ENCODE measurements at regions not wholly inside any gene's neighbourhood (a gene's known extent, or its start where the extent isn't known, plus 50 kb on each side); places are given as distances from the start of the nearest gene placed in this dataset.

- TF ChIP-seq FEZF1 (tag by site-specific recombination; IDR thresholded peaks at IDR 0.05): no peak
- TF ChIP-seq ZNF140 (tag by site-specific recombination; IDR thresholded peaks at IDR 0.05): no peak
- TF ChIP-seq ZNF658 (tag by site-specific recombination; IDR thresholded peaks at IDR 0.05): no peak
- no peak for TF ChIP-seq RBAK (tag by site-specific recombination; IDR thresholded peaks at IDR 0.05)
- no peak for TF ChIP-seq KLF10 (tag by site-specific recombination; IDR thresholded peaks at IDR 0.05)
- TF ChIP-seq ZNF548 (tag by site-specific recombination; IDR thresholded peaks at IDR 0.05): no peak
- TF ChIP-seq TSHZ1 (tag by site-specific recombination; IDR thresholded peaks at IDR 0.05; ENCODE audit: borderline replicate concordance): no peak
- no peak for TF ChIP-seq ZNF76 (tag by site-specific recombination; IDR thresholded peaks at IDR 0.05; ENCODE audit: borderline replicate concordance, low read depth)
- no peak for TF ChIP-seq ZNF701 (tag by site-specific recombination; IDR thresholded peaks at IDR 0.05)
- no peak for TF ChIP-seq ZNF423 (tag by site-specific recombination; IDR thresholded peaks at IDR 0.05)
- no peak for TF ChIP-seq HOXA7 (CRISPR knock-in tag; IDR thresholded peaks at IDR 0.05; ENCODE audit: borderline replicate concordance)
- TF ChIP-seq ZBTB7A (tag by site-specific recombination; IDR thresholded peaks at IDR 0.05; ENCODE audit: low read depth): no peak
- ChIA-PET POLR2A (no interaction called here), CTCF (no interaction called here)
- H3K4me3 ChIP-seq (ENCODE audit: low read depth, low read length): no peak overlapping the region
- H3K36me3 ChIP-seq (ENCODE audit: control insufficient read depth in 2 of 2, insufficient read depth in 1 of 2, low read length in 2 of 2): no peaks in the 10 kb centered on the region
- no peaks in the 10 kb centered on the region for H3K9me3 ChIP-seq (ENCODE audit: control insufficient read depth, insufficient read depth, low read depth, low read length)
- H3K27ac ChIP-seq (ENCODE audit: extremely low read depth, low read depth, low read length): no peak overlapping the region
- H3K4me1 ChIP-seq (ENCODE audit: control insufficient read depth, insufficient read depth, low read length): no peaks in the 10 kb centered on the region
Observed at GRCh38 chr11:28631148-28631547, 523.0 kb downstream of the METTL15 start.

- no peaks in the 10 kb centered on the region for H3K4me1 ChIP-seq (ENCODE audit: control insufficient read depth, insufficient read depth, low read length)
- no peak overlapping the region for H3K4me3 ChIP-seq (ENCODE audit: low read depth, low read length)
- H3K27ac ChIP-seq (ENCODE audit: extremely low read depth, low read depth, low read length): no peak overlapping the region
- CTCF ChIA-PET: interaction anchor here (0.5 to 1.2 kb wide), 3 partner anchors 99 to 930 kb away, joined by 3 to 4 read pairs (median 4); no protein-coding TSS in a partner anchor
- H3K36me3 ChIP-seq (ENCODE audit: control insufficient read depth in 2 of 2, insufficient read depth in 1 of 2, low read length in 2 of 2): no peaks in the 10 kb centered on the region
- no peaks in the 10 kb centered on the region for H3K9me3 ChIP-seq (ENCODE audit: control insufficient read depth, insufficient read depth, low read depth, low read length)
- TF ChIP-seq ZBTB20 (tag by site-specific recombination; IDR thresholded peaks at IDR 0.05): no peak
- TF ChIP-seq ZBTB17 (tag by site-specific recombination; IDR thresholded peaks at IDR 0.05): no peak
- TF ChIP-seq SP3 (tag by site-specific recombination; IDR thresholded peaks at IDR 0.05): no peak
- no peak for TF ChIP-seq ZNF510 (tag by site-specific recombination; IDR thresholded peaks at IDR 0.05; ENCODE audit: insufficient replicate concordance)
- no peak for TF ChIP-seq GLIS1 (tag by site-specific recombination; IDR thresholded peaks at IDR 0.05)
- TF ChIP-seq ZNF610 (tag by site-specific recombination; IDR thresholded peaks at IDR 0.05; ENCODE audit: borderline replicate concordance): no peak
- TF ChIP-seq ZNF707 (tag by site-specific recombination; IDR thresholded peaks at IDR 0.05): no peak
- no peak for TF ChIP-seq YY1 (tag by site-specific recombination; IDR thresholded peaks at IDR 0.05)
- TF ChIP-seq GFI1B (tag by site-specific recombination; IDR thresholded peaks at IDR 0.05): no peak
- POLR2A ChIA-PET: no interaction called here
Observed at GRCh38 chr11:28629235-28629634, 521.0 kb downstream of the METTL15 start.

- Histone ChIP-seq H3K4me3 (ENCODE audit: low read depth, low read length) (no peak overlapping the region), H3K36me3 (ENCODE audit: control insufficient read depth in 2 of 2, insufficient read depth in 1 of 2, low read length in 2 of 2) (no peaks in the 10 kb centered on the region), H3K27ac (ENCODE audit: extremely low read depth, low read depth, low read length) (no peak overlapping the region), H3K4me1 (ENCODE audit: control insufficient read depth, insufficient read depth, low read length) (no peaks in the 10 kb centered on the region), H3K9me3 (ENCODE audit: control insufficient read depth, insufficient read depth, low read depth, low read length) (no peaks in the 10 kb centered on the region)
- ChIA-PET POLR2A (no interaction called here), CTCF (no interaction called here)
- TF ChIP-seq ZNF560 (tag by site-specific recombination; IDR thresholded peaks at IDR 0.05; ENCODE audit: borderline replicate concordance): no peak
- TF ChIP-seq ZBTB49 (tag by site-specific recombination; IDR thresholded peaks at IDR 0.05; ENCODE audit: low read depth): no peak
- no peak for TF ChIP-seq ZNF302 (tag by site-specific recombination; IDR thresholded peaks at IDR 0.05; ENCODE audit: low read depth)
- no peak for TF ChIP-seq ZNF837 (tag by site-specific recombination; IDR thresholded peaks at IDR 0.05)
- no peak for TF ChIP-seq MZF1 (tag by site-specific recombination; IDR thresholded peaks at IDR 0.05; ENCODE audit: borderline replicate concordance)
- no peak for TF ChIP-seq ZNF416 (tag by site-specific recombination; IDR thresholded peaks at IDR 0.05)
- no peak for TF ChIP-seq ZNF600 (tag by site-specific recombination; IDR thresholded peaks at IDR 0.05)
- no peak for TF ChIP-seq ZNF112 (tag by site-specific recombination; IDR thresholded peaks at IDR 0.05)
- TF ChIP-seq ZNF175 (tag by site-specific recombination; IDR thresholded peaks at IDR 0.05): no peak
- no peak for TF ChIP-seq ZNF48 (tag by site-specific recombination; IDR thresholded peaks at IDR 0.05)
Observed at GRCh38 chr11:28628412-28628811, 520.2 kb downstream of the METTL15 start.
